ENCODE measurements at regions not wholly inside any gene's neighbourhood (a gene's known extent, or its start where the extent isn't known, plus 50 kb on each side); places are given as distances from the start of the nearest gene placed in this dataset.

DNA sequence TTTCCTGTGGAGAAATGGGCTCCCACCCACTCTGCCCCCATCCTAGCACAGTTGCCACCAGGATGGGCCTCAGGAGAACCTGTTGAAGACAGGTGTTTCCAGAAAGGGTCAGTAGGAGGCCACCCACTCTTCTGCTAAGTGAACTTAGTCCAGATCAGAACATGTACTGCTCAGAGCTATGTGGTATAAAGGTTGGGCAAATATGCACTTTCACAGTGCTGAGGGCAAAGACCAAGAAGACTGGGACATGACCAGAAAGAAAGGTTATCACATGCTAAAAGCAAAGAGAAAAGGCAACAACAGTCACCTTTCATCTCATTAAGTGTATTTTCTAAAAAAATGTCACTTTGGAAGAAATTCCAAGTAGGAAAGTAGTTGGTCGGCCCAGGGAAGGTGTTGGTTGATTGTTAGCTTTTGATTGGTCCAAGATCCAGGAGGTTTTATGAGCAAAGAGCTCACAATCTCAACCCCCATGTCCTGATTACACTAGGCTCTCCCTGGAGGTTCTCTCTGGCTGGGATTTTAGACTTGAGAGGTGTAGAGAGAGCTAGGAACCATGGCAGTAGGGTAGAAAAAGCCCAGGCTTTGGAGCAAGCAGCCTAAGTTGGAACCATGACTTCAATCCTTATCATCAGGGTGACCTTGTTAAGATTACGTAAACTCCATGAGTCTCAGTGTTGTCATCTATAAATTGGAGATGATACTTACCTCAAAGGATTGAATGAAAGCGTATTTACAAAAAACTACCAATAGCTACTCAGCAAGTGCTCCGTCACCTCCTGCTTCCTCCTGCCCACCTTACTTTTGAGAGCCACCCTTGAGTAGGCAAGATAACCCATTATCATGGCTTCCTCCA lies 102.6 kb downstream of the GLUL start (continued):
- TF ChIP-seq MYNN (CRISPR knock-in tag; IDR thresholded peaks at IDR 0.05; ENCODE audit: low read depth) (no peak), NR2F6 (IDR thresholded peaks at IDR 0.05) (peak; percentile 90), NR2F6 (CRISPR knock-in tag; IDR thresholded peaks at IDR 0.05) (peak; percentile 92), XRCC5 (optimal IDR thresholded peaks at IDR 0.05; ENCODE audit: low read length) (no peak), STAT5B (CRISPR knock-in tag; IDR thresholded peaks at IDR 0.05) (no peak), ZFY (CRISPR knock-in tag; IDR thresholded peaks at IDR 0.05) (peak; percentile 30; the same call in 1 of the 2 replicates), ATRX (CRISPR knock-in tag; IDR thresholded peaks at IDR 0.05; ENCODE audit: borderline replicate concordance) (no peak), ZNF589 (CRISPR knock-in tag; conservative IDR thresholded peaks at IDR 0.05) (no peak), ATF1 (CRISPR knock-in tag; IDR thresholded peaks at IDR 0.05) (peak; percentile 55; the same call in 1 of the 2 replicates), HDAC1 (CRISPR knock-in tag; IDR thresholded peaks at IDR 0.05) (peak; percentile 78), ZNF577 (CRISPR knock-in tag; IDR thresholded peaks at IDR 0.05; ENCODE audit: borderline replicate concordance, low read depth) (no peak), NR3C1 (CRISPR knock-in tag; IDR thresholded peaks at IDR 0.05) (no peak), KMT2A (CRISPR knock-in tag; IDR thresholded peaks at IDR 0.05) (no peak), NFIB (CRISPR knock-in tag; IDR thresholded peaks at IDR 0.05; ENCODE audit: borderline replicate concordance) (no peak), HNF4A (CRISPR knock-in tag; IDR thresholded peaks at IDR 0.05) (peak; percentile 99), SYNCRIP (IDR thresholded peaks at IDR 0.05; ENCODE audit: insufficient read depth, low read depth, low read length) (no peak), KLF12 (CRISPR knock-in tag; IDR thresholded peaks at IDR 0.05; ENCODE audit: borderline replicate concordance) (no peak), ZNF678 (CRISPR knock-in tag; IDR thresholded peaks at IDR 0.05) (no peak)
- TF ChIP-seq, protein P1, sequence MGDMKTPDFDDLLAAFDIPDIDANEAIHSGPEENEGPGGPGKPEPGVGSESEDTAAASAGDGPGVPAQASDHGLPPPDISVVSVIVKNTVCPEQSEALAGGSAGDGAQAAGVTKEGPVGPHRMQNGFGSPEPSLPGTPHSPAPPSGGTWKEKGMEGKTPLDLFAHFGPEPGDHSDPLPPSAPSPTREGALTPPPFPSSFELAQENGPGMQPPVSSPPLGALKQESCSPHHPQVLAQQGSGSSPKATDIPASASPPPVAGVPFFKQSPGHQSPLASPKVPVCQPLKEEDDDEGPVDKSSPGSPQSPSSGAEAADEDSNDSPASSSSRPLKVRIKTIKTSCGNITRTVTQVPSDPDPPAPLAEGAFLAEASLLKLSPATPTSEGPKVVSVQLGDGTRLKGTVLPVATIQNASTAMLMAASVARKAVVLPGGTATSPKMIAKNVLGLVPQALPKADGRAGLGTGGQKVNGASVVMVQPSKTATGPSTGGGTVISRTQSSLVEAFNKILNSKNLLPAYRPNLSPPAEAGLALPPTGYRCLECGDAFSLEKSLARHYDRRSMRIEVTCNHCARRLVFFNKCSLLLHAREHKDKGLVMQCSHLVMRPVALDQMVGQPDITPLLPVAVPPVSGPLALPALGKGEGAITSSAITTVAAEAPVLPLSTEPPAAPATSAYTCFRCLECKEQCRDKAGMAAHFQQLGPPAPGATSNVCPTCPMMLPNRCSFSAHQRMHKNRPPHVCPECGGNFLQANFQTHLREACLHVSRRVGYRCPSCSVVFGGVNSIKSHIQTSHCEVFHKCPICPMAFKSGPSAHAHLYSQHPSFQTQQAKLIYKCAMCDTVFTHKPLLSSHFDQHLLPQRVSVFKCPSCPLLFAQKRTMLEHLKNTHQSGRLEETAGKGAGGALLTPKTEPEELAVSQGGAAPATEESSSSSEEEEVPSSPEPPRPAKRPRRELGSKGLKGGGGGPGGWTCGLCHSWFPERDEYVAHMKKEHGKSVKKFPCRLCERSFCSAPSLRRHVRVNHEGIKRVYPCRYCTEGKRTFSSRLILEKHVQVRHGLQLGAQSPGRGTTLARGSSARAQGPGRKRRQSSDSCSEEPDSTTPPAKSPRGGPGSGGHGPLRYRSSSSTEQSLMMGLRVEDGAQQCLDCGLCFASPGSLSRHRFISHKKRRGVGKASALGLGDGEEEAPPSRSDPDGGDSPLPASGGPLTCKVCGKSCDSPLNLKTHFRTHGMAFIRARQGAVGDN (CRISPR knock-in tag; IDR thresholded peaks at IDR 0.05) = no peak
- TF ChIP-seq, protein P2, sequence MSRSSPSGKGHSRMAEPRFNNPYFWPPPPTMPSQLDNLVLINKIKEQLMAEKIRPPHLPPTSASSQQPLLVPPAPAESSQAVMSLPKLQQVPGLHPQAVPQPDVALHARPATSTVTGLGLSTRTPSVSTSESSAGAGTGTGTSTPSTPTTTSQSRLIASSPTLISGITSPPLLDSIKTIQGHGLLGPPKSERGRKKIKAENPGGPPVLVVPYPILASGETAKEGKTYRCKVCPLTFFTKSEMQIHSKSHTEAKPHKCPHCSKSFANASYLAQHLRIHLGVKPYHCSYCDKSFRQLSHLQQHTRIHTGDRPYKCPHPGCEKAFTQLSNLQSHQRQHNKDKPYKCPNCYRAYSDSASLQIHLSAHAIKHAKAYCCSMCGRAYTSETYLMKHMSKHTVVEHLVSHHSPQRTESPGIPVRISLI (CRISPR knock-in tag; IDR thresholded peaks at IDR 0.05; ENCODE audit: borderline replicate concordance) = peak; percentile 66; the same call in 1 of the 2 replicates
- TF ChIP-seq, protein P3, sequence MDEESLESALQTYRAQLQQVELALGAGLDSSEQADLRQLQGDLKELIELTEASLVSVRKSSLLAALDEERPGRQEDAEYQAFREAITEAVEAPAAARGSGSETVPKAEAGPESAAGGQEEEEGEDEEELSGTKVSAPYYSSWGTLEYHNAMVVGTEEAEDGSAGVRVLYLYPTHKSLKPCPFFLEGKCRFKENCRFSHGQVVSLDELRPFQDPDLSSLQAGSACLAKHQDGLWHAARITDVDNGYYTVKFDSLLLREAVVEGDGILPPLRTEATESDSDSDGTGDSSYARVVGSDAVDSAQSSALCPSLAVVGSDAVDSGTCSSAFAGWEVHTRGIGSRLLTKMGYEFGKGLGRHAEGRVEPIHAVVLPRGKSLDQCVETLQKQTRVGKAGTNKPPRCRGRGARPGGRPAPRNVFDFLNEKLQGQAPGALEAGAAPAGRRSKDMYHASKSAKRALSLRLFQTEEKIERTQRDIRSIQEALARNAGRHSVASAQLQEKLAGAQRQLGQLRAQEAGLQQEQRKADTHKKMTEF (CRISPR knock-in tag; IDR thresholded peaks at IDR 0.05) = peak; percentile 63; the same call in 1 of the 2 replicates
- TF ChIP-seq, protein P4, sequence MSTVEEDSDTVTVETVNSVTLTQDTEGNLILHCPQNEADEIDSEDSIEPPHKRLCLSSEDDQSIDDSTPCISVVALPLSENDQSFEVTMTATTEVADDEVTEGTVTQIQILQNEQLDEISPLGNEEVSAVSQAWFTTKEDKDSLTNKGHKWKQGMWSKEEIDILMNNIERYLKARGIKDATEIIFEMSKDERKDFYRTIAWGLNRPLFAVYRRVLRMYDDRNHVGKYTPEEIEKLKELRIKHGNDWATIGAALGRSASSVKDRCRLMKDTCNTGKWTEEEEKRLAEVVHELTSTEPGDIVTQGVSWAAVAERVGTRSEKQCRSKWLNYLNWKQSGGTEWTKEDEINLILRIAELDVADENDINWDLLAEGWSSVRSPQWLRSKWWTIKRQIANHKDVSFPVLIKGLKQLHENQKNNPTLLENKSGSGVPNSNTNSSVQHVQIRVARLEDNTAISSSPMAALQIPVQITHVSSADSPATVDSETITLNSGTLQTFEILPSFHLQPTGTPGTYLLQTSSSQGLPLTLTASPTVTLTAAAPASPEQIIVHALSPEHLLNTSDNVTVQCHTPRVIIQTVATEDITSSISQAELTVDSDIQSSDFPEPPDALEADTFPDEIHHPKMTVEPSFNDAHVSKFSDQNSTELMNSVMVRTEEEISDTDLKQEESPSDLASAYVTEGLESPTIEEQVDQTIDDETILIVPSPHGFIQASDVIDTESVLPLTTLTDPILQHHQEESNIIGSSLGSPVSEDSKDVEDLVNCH (CRISPR knock-in tag; IDR thresholded peaks at IDR 0.05) = no peak
